ENCODE measurements at regions not wholly inside any gene's neighbourhood (a gene's known extent, or its start where the extent isn't known, plus 50 kb on each side); places are given as distances from the start of the nearest gene placed in this dataset.
"Not testable (repeated sequence)": the region's sequence is repeated elsewhere in the genome, so short reads cannot be mapped to it uniquely, and the experiment has no call there.

DNA sequence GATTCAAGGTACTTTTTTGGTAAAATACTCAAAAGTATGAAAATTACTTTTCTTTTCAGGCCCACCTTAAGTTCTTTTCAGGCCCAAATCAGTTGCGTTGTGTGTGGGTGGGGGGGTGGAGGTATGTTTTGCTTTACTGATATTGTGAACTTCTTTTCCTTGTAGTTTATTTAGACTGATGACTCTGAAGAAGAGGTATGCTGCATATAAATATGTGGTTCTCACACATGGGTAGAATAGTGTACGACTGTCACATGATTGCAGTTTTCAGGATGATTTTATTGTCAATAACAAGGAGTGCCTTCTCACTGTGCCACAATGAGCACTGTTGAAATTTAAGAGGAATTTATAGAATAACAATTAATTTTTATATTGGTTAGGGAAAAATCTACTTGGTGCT lies 166.6 kb upstream of the ATP2B1 start:
- Histone ChIP-seq H3K4me3 (ENCODE audit: low read depth, low read length) (no peak overlapping the region), H3K27me3 (ENCODE audit: control insufficient read depth, insufficient read depth, low read length) (no peaks in the 10 kb centered on the region), H3K36me3 (ENCODE audit: control insufficient read depth, insufficient read depth, low read length) (no peaks in the 10 kb centered on the region)
- DNase-seq (ENCODE audit: low read depth), result no peak
- CTCF ChIA-PET, result no interaction called here
- POLR2A ChIA-PET, result no interaction called here
- TF ChIP-seq, protein P1, sequence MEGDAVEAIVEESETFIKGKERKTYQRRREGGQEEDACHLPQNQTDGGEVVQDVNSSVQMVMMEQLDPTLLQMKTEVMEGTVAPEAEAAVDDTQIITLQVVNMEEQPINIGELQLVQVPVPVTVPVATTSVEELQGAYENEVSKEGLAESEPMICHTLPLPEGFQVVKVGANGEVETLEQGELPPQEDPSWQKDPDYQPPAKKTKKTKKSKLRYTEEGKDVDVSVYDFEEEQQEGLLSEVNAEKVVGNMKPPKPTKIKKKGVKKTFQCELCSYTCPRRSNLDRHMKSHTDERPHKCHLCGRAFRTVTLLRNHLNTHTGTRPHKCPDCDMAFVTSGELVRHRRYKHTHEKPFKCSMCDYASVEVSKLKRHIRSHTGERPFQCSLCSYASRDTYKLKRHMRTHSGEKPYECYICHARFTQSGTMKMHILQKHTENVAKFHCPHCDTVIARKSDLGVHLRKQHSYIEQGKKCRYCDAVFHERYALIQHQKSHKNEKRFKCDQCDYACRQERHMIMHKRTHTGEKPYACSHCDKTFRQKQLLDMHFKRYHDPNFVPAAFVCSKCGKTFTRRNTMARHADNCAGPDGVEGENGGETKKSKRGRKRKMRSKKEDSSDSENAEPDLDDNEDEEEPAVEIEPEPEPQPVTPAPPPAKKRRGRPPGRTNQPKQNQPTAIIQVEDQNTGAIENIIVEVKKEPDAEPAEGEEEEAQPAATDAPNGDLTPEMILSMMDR (IDR thresholded peaks at IDR 0.05; ENCODE audit: insufficient read depth, low read depth, low read length), result no peak

DNA sequence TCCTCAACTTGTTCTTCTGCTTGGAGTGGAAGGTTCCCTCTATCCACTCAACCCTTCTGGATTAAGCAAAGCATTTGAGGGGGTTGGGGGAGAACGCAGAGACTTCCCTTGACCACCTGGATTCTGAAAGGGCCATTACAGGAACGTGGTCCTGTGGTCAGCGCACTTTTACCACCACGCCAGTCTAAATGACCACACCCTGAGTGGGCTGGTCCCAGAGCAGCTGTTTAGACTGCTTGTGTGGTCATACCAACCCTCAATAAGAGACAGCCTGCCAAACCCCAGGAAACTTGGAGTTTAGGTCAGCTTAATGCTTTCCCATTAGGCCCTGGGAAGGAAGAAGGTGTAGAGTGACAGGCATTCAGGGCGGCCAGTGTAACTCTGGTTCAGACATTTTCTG lies 165.5 kb upstream of the ATP2B1 start:
- TF ChIP-seq, protein P1 (IDR thresholded peaks at IDR 0.05; ENCODE audit: insufficient read depth, low read depth, low read length), result no peak
- Histone ChIP-seq H3K36me3 (ENCODE audit: control insufficient read depth, insufficient read depth, low read length) (no peaks in the 10 kb centered on the region), H3K27me3 (ENCODE audit: control insufficient read depth, insufficient read depth, low read length) (no peaks in the 10 kb centered on the region), H3K4me3 (ENCODE audit: low read depth, low read length) (no peak overlapping the region)
- POLR2A ChIA-PET, result no interaction called here
- CTCF ChIA-PET, result interaction anchor here (1.5 kb wide), 1 partner anchor 30 kb away, joined by 3 read pairs; no protein-coding TSS in a partner anchor
- DNase-seq (ENCODE audit: low read depth), result no peak

DNA sequence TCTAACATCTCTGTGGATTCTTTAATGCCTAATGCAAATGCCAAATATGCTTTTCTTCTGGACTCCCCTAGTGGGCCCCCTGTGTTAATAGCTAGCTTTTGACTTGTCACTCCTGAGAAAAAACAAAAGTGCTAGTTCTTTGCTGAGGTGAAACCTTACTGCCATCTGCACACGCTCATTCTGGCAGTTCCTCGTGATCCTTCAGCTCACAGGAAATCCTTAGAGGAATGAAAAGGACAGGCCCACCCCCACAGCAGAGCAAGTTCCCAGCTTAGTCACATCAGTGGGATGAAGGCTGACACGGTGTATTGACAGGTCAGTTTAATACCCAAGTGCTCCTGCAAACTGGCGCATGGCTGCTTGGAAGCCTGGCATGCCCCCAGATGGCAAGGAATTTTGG lies 165.1 kb upstream of the ATP2B1 start:
- Histone ChIP-seq H3K36me3 (ENCODE audit: control insufficient read depth, insufficient read depth, low read length) (no peaks in the 10 kb centered on the region), H3K4me3 (ENCODE audit: low read depth, low read length) (no peak overlapping the region), H3K27me3 (ENCODE audit: control insufficient read depth, insufficient read depth, low read length) (no peaks in the 10 kb centered on the region)
- ChIA-PET POLR2A (no interaction called here), CTCF (interaction anchor here (0.9 to 1.5 kb wide), 3 partner anchors 9 to 30 kb away, joined by 3 read pairs; no protein-coding TSS in a partner anchor)
- DNase-seq (ENCODE audit: low read depth), result no peak
- TF ChIP-seq, protein P1 (IDR thresholded peaks at IDR 0.05; ENCODE audit: insufficient read depth, low read depth, low read length), result no peak

DNA sequence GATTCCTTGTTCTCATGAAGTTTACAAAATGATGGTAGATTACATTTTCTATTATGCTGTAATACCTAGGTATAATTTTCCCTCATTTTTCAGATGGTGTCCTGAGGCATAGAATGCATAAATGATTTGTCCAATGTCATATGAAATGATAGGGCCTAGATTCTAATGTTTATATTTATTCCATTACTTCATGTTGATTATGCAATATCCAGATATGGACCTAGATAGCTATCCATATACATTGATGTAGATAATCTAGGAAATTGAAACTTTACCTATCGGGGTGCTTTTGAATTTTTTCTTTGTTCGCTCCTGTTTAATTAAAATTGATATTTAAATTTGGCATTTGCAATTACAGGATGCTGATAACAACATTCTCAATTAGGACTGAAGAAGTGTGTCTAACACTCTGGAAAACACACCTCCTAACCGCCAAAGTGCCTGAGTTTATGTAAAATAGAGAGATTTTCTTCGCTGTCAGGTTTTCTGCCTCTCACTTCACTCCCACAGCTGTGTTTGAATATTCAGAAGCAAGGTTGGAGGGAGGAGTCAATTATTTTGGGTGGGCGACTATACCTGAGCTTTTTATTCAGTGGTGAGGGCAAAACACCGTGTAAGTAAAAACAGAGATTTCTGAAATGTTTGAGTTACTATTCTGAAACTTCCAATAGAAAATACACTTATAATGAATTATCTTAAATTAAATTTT lies 164.4 kb upstream of the ATP2B1 start:
- TF ChIP-seq, protein P1 (IDR thresholded peaks at IDR 0.05; ENCODE audit: insufficient read depth, low read depth, low read length), result no peak
- POLR2A ChIA-PET, result no interaction called here
- no peak for DNase-seq (ENCODE audit: low read depth)
- Histone ChIP-seq H3K27me3 (ENCODE audit: control insufficient read depth, insufficient read depth, low read length) (no peaks in the 10 kb centered on the region), H3K4me3 (ENCODE audit: low read depth, low read length) (no peak overlapping the region), H3K36me3 (ENCODE audit: control insufficient read depth, insufficient read depth, low read length) (no peaks in the 10 kb centered on the region)
- CTCF ChIA-PET, result interaction anchor here (0.9 to 1.5 kb wide), 4 partner anchors 9 to 31 kb away, joined by 3 to 4 read pairs (median 3); no protein-coding TSS in a partner anchor

DNA sequence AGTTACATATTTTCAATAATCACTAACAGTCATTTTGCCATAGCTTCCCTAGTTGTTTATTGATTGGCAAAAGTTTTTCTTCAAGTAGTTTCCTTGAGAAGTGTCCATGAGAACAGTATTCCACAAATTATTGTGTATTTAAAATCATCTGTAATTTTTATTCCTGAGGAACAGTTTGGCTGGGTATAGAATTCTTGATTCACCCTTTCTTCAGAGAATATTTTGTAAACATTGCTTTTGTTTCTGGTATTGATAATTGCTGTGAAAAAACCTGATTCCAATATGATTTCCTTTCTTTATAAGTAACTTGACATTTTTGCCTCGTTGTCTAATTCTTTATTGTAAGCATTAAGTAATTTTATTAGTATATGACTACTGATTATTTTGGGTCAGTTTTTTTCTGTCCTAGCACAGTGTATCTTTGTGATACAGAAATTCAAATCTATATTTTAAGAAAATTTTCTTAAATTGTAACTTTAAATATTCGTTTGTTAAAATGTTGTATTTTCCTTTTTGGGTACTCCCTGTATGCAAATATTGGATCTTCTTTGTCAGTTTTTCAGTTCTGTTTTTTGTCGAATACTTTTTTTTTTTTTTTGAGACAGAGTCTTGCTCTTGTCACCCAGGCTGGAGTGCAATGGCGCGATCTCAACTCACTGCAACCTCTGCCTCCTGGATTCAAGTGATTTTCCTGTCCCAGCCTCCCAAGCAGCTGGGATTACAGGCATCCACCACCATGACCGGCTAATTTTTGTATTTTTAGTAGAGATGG lies 162.0 kb upstream of the ATP2B1 start:
- Histone ChIP-seq H3K4me3 (ENCODE audit: low read depth, low read length) (no peak overlapping the region), H3K27me3 (ENCODE audit: control insufficient read depth, insufficient read depth, low read length) (no peaks in the 10 kb centered on the region), H3K36me3 (ENCODE audit: control insufficient read depth, insufficient read depth, low read length) (no peaks in the 10 kb centered on the region)
- no peak for DNase-seq (ENCODE audit: low read depth)
- CTCF ChIA-PET, result no interaction called here
- TF ChIP-seq, protein P1 (IDR thresholded peaks at IDR 0.05; ENCODE audit: insufficient read depth, low read depth, low read length), result no peak
- POLR2A ChIA-PET, result no interaction called here

DNA sequence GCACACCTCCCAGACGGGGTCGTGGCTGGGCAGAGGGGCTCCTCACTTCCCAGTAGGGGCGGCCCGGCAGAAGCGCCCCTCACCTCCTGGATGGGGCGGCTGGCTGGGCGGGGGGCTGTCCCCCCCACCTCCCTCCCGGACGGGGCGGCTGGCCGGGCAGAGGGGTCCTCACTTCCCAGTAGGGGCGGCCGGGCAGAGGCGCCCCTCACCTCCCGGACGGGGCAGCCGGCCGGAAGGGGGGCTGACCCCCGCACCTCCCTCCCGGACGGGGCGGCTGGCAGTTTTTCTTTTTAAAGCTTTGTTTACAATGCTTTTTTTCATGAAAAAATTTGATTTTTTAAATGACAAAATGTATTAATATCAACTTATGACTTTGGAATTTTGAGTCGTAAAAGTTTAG lies 159.0 kb upstream of the ATP2B1 start:
- POLR2A ChIA-PET; H3K27me3 ChIP-seq (ENCODE audit: control insufficient read depth, insufficient read depth, low read length); H3K4me3 ChIP-seq (ENCODE audit: low read depth, low read length); CTCF ChIA-PET; DNase-seq (ENCODE audit: low read depth); H3K36me3 ChIP-seq (ENCODE audit: control insufficient read depth, insufficient read depth, low read length): not testable (repeated sequence)

Measured in BJ (cell line).